Bronchial epithelial cell (primary cell): ENCODE measurements at regions not wholly inside any gene's neighbourhood (a gene's known extent, or its start where the extent isn't known, plus 50 kb on each side); places are given as distances from the start of the nearest gene placed in this dataset.

ENCODE experiments used
- DNase-seq: peaks from one replicate; pipeline ENCODE4 v3.0.0-alpha.2; 2010; ENCODE audit warnings: low read depth
- FAIRE-seq: peaks from 2 replicates; lab custom pipeline; 2011; peaks lifted over from hg19 to GRCh38; lab: Jason Lieb, UNC
- H3K27me3 ChIP-seq: 2 replicates; pipeline ENCODE4 v1.5.1; 2011; ENCODE audit warnings: low read length; ENCODE audit not compliant: control insufficient read depth, insufficient read depth
- H3K36me3 ChIP-seq: 2 replicates; pipeline ENCODE4 v1.5.1; 2011; ENCODE audit warnings: low read length; ENCODE audit not compliant: control insufficient read depth, insufficient read depth
- H3K4me3 ChIP-seq: 2 replicates; pipeline ENCODE4 v1.5.1; 2011; ENCODE audit warnings: mild to moderate bottlenecking, low read depth, low read length, control low read depth
- CTCF ChIP-seq: IDR thresholded peaks from 2 replicates; pipeline ENCODE4 v1.5.1; 2011; ENCODE audit warnings: mild to moderate bottlenecking, moderate library complexity, low read length, control low read depth, inconsistent platforms; ENCODE audit not compliant: insufficient read depth, severe bottlenecking

GRCh38 chr3:105199217-105199616 lies 167.5 kb upstream of the ALCAM start:
- DNase-seq (no peak), FAIRE-seq (no peak)
- TF ChIP-seq CTCF: no peak

GRCh38 chr3:105210141-105210540 lies 156.6 kb upstream of the ALCAM start:
- TF ChIP-seq CTCF: no peak
- Histone ChIP-seq H3K36me3 (no peaks in the 10 kb centered on the region), H3K27me3 (no peaks in the 10 kb centered on the region), H3K4me3 (no peak overlapping the region)
- FAIRE-seq (no peak), DNase-seq (no peak)

More at GRCh38 chr3:105199217-105199616, 167.5 kb upstream of the ALCAM start:
- Histone ChIP-seq H3K4me3 (no peak overlapping the region), H3K27me3 (no peaks in the 10 kb centered on the region), H3K36me3 (no peaks in the 10 kb centered on the region)

- peak; percentile 83 for DNase-seq
- TF ChIP-seq CTCF: no peak
- no peak overlapping the region for H3K4me3 ChIP-seq
- no peaks in the 10 kb centered on the region for H3K36me3 ChIP-seq
- H3K27me3 ChIP-seq: no peaks in the 10 kb centered on the region
- no peak for FAIRE-seq
Measured at GRCh38 chr3:105214590-105214989, 152.1 kb upstream of the ALCAM start.

- no peaks in the 10 kb centered on the region for H3K36me3 ChIP-seq
- H3K4me3 ChIP-seq: no peak overlapping the region
- H3K27me3 ChIP-seq: no peaks in the 10 kb centered on the region
- no peak for TF ChIP-seq CTCF
- FAIRE-seq: peak; percentile 18
- DNase-seq: no peak
Measured at GRCh38 chr3:105222568-105223093, 144.1 kb upstream of the ALCAM start.

- no peaks in the 10 kb centered on the region for H3K36me3 ChIP-seq
- DNase-seq: no peak
- no peak for TF ChIP-seq CTCF
- H3K4me3 ChIP-seq: no peak overlapping the region
- H3K27me3 ChIP-seq: no peaks in the 10 kb centered on the region
- FAIRE-seq: no peak
Measured at GRCh38 chr3:105223815-105224214, 142.9 kb upstream of the ALCAM start.

- H3K4me3 ChIP-seq: no peak overlapping the region
- H3K27me3 ChIP-seq: no peaks in the 10 kb centered on the region
- FAIRE-seq (no peak), DNase-seq (peak; percentile 76)
- H3K36me3 ChIP-seq: no peaks in the 10 kb centered on the region
- no peak for TF ChIP-seq CTCF
Measured at GRCh38 chr3:105228696-105229095, 138.0 kb upstream of the ALCAM start.
